Common myeloid progenitor, CD34-positive (primary cell): ENCODE measurements at regions not wholly inside any gene's neighbourhood (a gene's known extent, or its start where the extent isn't known, plus 50 kb on each side); places are given as distances from the start of the nearest gene placed in this dataset.
A peak's percentile ranks its signal among the peaks of the same experiment; 100 is the strongest.

Experiments used
- CTCF ChIA-PET: fragments of 350-600 bp; sonication (Branson Sonifier 250); formaldehyde crosslinking; loops from one replicate; lab custom pipeline; 2021; ENCODE audit warnings: antibody characterized with exemption; lab: Charles Lee
- POLR2A ChIA-PET: fragments of 350-600 bp; sonication (Branson Sonifier 250); formaldehyde crosslinking; loops from one replicate; lab custom pipeline; 2021; ENCODE audit warnings: antibody characterized with exemption; lab: Charles Lee
- DNase-seq, 3 donors: peaks; one replicate each; pipeline versions ENCODE4 v3.0.0 to v3.0.0-alpha.2; 2013
- H3K27ac ChIP-seq, 2 experiments: 1 replicate in 1 of 2; 2 replicates in 1 of 2; pipeline ENCODE4 v1.7.0; 2013; ENCODE audit warnings: inconsistent platforms in 2 of 2, low read length in 2 of 2, mild to moderate bottlenecking in 2 of 2, low read depth in 1 of 2, moderate library complexity in 1 of 2; ENCODE audit not compliant: severe bottlenecking in 2 of 2, insufficient read depth in 1 of 2, poor library complexity in 1 of 2
- H3K27me3 ChIP-seq, 5 experiments: replicated peaks in 2 of 5; 1 replicate in 3 of 5; 2 replicates in 2 of 5; pipeline versions ENCODE4 v1.6.1 to v1.7.0; 2013; ENCODE audit warnings: low read length in 4 of 5, mild to moderate bottlenecking in 2 of 5, moderate library complexity in 2 of 5, inconsistent platforms in 1 of 5; ENCODE audit not compliant: insufficient read depth in 5 of 5, control insufficient read depth in 4 of 5
- H3K36me3 ChIP-seq, 4 experiments: 1 replicate in 2 of 4; 2 replicates in 2 of 4; pipeline versions ENCODE4 v1.6.1 to v1.7.0; 2013; ENCODE audit warnings: low read length in 3 of 4, control low read depth in 1 of 4, mild to moderate bottlenecking in 1 of 4; ENCODE audit not compliant: control insufficient read depth in 4 of 4, insufficient read depth in 4 of 4
- H3K4me1 ChIP-seq, 4 experiments: 1 replicate in 3 of 4; 2 replicates in 1 of 4; pipeline versions ENCODE4 v1.6.1 to v1.7.1; 2013; ENCODE audit warnings: low read length in 3 of 4, mild to moderate bottlenecking in 3 of 4, control low read depth in 1 of 4, inconsistent platforms in 1 of 4, moderate library complexity in 1 of 4; ENCODE audit not compliant: control insufficient read depth in 4 of 4, insufficient read depth in 4 of 4; ENCODE audit errors: control extremely low read depth in 1 of 4
- H3K4me3 ChIP-seq, 7 experiments: 1 replicate in 4 of 7; 2 replicates in 3 of 7; pipeline versions ENCODE4 v1.5.1 to v1.7.0; 2013; ENCODE audit warnings: mild to moderate bottlenecking in 7 of 7, low read length in 6 of 7, moderate library complexity in 6 of 7, inconsistent platforms in 2 of 7, low read depth in 2 of 7, control low read depth in 1 of 7; ENCODE audit not compliant: insufficient read depth in 4 of 7, control insufficient read depth in 1 of 7; ENCODE audit errors: extremely low read depth in 1 of 7
- H3K9me3 ChIP-seq, 5 experiments: 1 replicate in 4 of 5; 2 replicates in 1 of 5; pipeline versions ENCODE4 v1.6.1 to v1.7.1; 2013; ENCODE audit warnings: low read length in 4 of 5, mild to moderate bottlenecking in 2 of 5, inconsistent platforms in 1 of 5, low read depth in 1 of 5, moderate library complexity in 1 of 5; ENCODE audit not compliant: control insufficient read depth in 4 of 5, insufficient read depth in 2 of 5; ENCODE audit errors: control extremely low read depth in 1 of 5
- WGBS: methylation state at CpG from one replicate; pipeline ENCODE4 v1.1.5; 2013; ENCODE audit not compliant: insufficient coverage; 5-methylcytosine and 5-hydroxymethylcytosine counted together

DNA sequence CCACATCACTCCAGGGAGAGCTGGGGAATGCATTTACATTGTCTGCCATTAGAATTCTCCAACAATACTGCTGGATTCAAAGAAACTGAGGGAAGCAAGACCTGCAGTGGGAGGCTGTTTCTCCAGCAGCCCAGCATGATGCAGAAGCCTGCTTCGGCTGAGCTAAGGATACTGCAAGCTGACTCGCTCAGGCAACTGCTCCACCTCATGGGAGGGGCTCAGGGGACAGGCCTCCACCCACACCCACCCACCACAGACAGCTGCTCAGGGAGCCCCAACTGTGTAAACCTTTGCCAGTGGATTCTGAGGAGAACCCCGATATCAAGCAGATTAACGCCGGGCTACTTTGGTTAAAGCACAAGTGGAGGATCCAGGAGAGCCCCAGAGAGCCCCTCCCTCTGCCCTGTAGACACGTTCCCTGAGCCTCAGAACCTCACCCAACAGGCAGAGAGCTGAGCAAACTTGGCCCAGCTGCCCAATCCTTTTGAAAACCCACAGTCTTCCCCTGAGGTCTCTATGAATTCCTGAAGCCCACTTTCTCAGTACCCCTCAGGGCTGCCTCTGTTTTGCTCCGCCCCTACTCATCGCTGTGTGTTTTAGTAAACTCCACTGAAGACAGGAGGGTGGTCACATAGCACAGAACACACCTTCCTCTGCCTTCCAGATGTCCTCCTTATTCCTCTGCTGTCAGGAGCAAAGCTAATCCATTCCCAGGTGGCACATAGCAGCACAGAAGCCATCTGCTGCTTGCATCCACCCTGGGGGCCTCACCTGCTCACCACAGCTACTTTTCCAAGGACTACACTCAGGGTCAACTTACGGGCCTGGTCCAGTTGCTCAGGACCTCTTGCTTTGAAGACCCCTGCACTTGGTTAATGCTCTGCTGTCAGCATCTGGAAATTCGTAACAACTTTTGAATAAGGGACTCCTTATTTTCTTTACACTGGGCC, 269.0 kb downstream of the ABHD5 start:
- H3K4me3 ChIP-seq: no peak overlapping the region
- WGBS: 96% methylated on average over 8 of the region's 10 CpGs
- POLR2A ChIA-PET: no interaction called here
- CTCF ChIA-PET: no interaction called here
- no peaks in the 10 kb centered on the region for H3K36me3 ChIP-seq
- no peaks in the 10 kb centered on the region for H3K4me1 ChIP-seq
- no peak overlapping the region for H3K27ac ChIP-seq
- peaks cover 0 to 14% (median 0%) of the 10 kb centered on the region in 5 experiments for H3K27me3 ChIP-seq
- H3K9me3 ChIP-seq: no peaks in the 10 kb centered on the region
- DNase-seq: no peak

DNA sequence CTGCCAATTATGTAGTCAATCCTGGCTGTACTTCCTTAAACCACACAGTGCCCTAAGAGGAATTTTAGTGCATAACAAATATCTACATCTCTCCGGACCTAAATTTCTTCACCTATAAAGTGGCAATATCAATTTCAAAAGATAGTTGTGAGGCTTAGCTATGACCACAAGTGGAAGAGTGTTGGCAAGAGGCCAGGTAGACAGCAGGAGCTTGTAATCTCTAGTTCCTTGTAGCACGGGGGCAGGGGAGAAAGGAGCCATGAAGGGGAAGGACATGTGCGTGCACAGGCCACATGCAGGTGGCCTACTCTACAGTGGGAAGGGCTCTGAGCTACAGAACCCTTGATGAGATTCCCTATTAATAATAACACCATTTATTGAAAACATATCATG, 269.7 kb downstream of the ABHD5 start:
- Histone ChIP-seq H3K27ac (no peak overlapping the region), H3K36me3 (no peaks in the 10 kb centered on the region), H3K4me3 (no peak overlapping the region), H3K9me3 (no peaks in the 10 kb centered on the region), H3K4me1 (no peaks in the 10 kb centered on the region), H3K27me3 (peaks cover 0 to 10% (median 0%) of the 10 kb centered on the region in 5 experiments)
- 17% methylated on average over 1 of the region's 3 CpGs for WGBS
- POLR2A ChIA-PET: no interaction called here
- peak; percentile 22 to 61 (median 57) for DNase-seq
- CTCF ChIA-PET: no interaction called here

DNA sequence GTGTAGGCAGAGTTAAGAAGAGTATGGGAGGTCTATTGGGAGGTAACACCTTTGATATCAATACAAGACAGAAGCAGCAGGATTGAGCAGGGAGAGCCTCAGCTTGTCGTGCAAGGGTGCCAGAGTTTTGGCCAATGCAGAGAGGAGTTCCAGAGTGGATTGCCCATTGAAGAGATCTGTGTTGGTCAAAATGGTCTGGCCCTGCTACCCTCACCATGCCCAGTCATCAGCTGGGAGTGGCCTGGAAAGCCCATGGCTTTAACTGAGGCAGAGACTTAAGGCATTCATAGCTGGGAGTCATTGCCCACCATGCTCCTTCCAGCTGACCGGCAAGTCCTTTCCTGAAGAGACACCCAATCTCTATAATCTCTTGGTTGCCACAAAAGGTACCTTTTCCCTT, 271.3 kb downstream of the ABHD5 start:
- Histone ChIP-seq H3K36me3 (no peaks in the 10 kb centered on the region), H3K27ac (no peak overlapping the region), H3K9me3 (no peaks in the 10 kb centered on the region), H3K27me3 (peaks cover 0 to under 1% (median 0%) of the 10 kb centered on the region in 5 experiments), H3K4me3 (no peak overlapping the region), H3K4me1 (peaks cover 0 to 4% (median 0%) of the 10 kb centered on the region in 4 experiments)
- WGBS: 100% methylated on average over 1 of the region's 2 CpGs
- POLR2A ChIA-PET: interaction anchor here (0.6 to 0.7 kb wide), 3 partner anchors 33 to 200 kb away, joined by 3 to 4 read pairs (median 4); no protein-coding TSS in a partner anchor
- CTCF ChIA-PET: no interaction called here
- DNase-seq: no peak

DNA sequence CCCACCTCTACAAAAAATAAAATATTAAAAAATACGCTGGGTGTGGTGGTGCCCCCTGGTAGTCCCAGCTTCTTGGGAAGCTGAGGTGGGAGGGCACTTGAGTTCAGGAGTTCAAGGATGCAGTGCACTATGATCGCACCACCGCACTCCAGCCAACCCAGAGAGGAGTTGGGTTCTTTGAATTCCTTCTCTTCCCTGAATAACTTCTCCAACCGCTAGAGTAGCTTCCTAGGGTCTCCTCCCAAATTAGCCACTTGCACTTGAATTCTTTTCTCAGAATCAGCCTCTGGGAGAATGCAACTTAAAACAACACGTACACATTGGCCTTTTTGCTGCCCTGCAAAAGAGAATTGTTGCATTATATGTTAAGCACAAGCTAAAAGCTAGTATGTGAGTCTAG, 272.5 kb downstream of the ABHD5 start:
- POLR2A ChIA-PET: no interaction called here
- Histone ChIP-seq H3K36me3 (no peaks in the 10 kb centered on the region), H3K27me3 (peaks cover 0 to under 1% (median 0%) of the 10 kb centered on the region in 5 experiments), H3K9me3 (no peaks in the 10 kb centered on the region), H3K4me3 (no peak overlapping the region), H3K27ac (no peak overlapping the region), H3K4me1 (peaks cover 0 to 4% (median 0%) of the 10 kb centered on the region in 4 experiments)
- WGBS: 95% methylated on average over 4 of the region's 5 CpGs
- CTCF ChIA-PET: no interaction called here
- no peak for DNase-seq

DNA sequence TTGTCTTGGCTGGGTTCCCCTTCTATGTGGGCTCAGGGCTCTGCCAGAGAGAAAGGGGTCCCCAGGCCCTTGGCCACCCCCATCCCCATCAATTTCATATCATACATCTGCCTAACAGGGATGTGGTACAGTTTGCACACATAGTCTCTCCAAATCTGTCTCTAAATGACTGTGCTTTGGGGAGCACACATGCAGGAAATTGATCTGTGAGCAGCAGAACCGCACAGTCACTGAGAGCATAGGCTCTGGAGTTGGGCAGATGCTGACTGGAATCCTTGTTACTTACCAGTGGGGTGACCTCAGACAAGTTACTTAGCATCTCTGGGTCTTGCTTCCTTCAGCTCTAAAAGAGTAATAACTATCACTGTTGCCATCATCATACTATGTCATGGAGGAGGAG, 273.9 kb downstream of the ABHD5 start:
- no peak overlapping the region for H3K4me3 ChIP-seq
- H3K27me3 ChIP-seq: peaks cover 0 to 4% (median 0%) of the 10 kb centered on the region in 5 experiments
- peaks cover 0 to 4% (median 0%) of the 10 kb centered on the region in 4 experiments for H3K4me1 ChIP-seq
- no peaks in the 10 kb centered on the region for H3K36me3 ChIP-seq
- 85% methylated on average over 1 of the region's 1 CpG for WGBS
- H3K27ac ChIP-seq: no peak overlapping the region
- DNase-seq: peak in 1 of 3 donors; percentile 4
- H3K9me3 ChIP-seq: no peaks in the 10 kb centered on the region
- CTCF ChIA-PET: no interaction called here
- POLR2A ChIA-PET: no interaction called here

DNA sequence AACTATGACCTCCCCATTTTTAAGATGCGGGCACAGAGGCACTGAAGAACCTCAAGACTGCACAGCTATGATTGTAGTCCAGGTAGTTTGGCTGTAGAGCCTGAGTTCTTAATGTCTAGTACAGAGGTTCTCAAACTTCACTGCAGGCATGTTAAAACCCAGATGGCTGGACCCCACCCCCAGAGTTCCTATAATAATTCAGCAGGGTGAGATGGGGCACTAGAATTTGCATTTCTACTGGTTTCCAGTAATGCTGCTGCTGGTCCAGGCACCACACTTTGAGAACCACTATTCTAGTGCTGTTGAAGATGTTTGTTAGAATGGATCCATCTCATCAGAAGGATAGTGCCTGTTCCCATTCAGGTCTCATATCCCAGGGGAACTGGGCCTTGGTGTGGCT, 274.9 kb downstream of the ABHD5 start:
- no peak for DNase-seq
- no peaks in the 10 kb centered on the region for H3K36me3 ChIP-seq
- no peak overlapping the region for H3K27ac ChIP-seq
- 100% methylated on average over 1 of the region's 1 CpG for WGBS
- ChIA-PET CTCF (no interaction called here), POLR2A (no interaction called here)
- H3K4me1 ChIP-seq: peaks cover 0 to 4% (median 0%) of the 10 kb centered on the region in 4 experiments
- peaks cover 0 to 4% (median 0%) of the 10 kb centered on the region in 5 experiments for H3K27me3 ChIP-seq
- no peak overlapping the region for H3K4me3 ChIP-seq
- no peaks in the 10 kb centered on the region for H3K9me3 ChIP-seq

DNA sequence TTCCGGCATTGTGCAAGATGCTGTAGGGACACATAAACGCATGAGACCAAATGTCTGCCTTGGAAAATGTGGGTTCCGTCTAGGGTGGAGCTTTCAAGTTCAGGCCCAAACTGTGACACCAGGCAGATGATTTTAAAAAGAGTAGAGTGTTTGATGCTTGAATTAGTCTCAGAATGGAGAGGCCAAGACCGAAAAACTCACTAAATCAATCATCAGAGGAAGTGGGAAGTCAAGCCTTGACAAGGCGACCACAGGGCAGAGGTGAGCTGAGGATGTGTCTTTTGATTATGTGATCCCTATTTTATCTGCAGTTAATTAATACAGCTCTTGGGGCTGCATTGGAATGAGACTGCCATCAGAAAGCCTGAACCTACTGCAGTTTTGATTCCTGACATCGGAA, 275.4 kb downstream of the ABHD5 start:
- 61% methylated on average over 5 of the region's 6 CpGs for WGBS
- ChIA-PET CTCF (no interaction called here), POLR2A (no interaction called here)
- DNase-seq: peak in 1 of 3 donors; percentile 10
- H3K4me3 ChIP-seq: no peak overlapping the region
- no peaks in the 10 kb centered on the region for H3K9me3 ChIP-seq
- H3K4me1 ChIP-seq: peaks cover 0 to 4% (median 0%) of the 10 kb centered on the region in 4 experiments
- H3K36me3 ChIP-seq: no peaks in the 10 kb centered on the region
- no peak overlapping the region for H3K27ac ChIP-seq
- peaks cover 0 to 4% (median 0%) of the 10 kb centered on the region in 5 experiments for H3K27me3 ChIP-seq
